HEK293T (cell line): ENCODE measurements at regions not wholly inside any gene's neighbourhood (a gene's known extent, or its start where the extent isn't known, plus 50 kb on each side); places are given as distances from the start of the nearest gene placed in this dataset.

ENCODE experiments used
- CTCF ChIA-PET: fragments of 350-600 bp; formaldehyde crosslinking; extraction: SDS; loops from one replicate; lab custom pipeline; 2021; ENCODE audit warnings: antibody characterized with exemption, inconsistent platforms; lab: Yijun Ruan, JAX
- POLR2A ChIA-PET: fragments of 350-600 bp; formaldehyde crosslinking; extraction: SDS; loops from one replicate; lab custom pipeline; 2020; ENCODE audit warnings: antibody characterized with exemption, inconsistent platforms; lab: Yijun Ruan, JAX
- DNase-seq: peaks from one replicate; pipeline ENCODE4 v3.0.0; 2012; ENCODE audit warnings: mixed read lengths; ENCODE audit errors: extremely low spot score
- ARNT ChIP-seq: fragments of 450-650 bp; IDR thresholded peaks from 2 replicates; pipeline ENCODE4 v1.6.1; 2017; ENCODE audit warnings: mild to moderate bottlenecking
- BHLHE40 ChIP-seq: fragments of 450-650 bp; IDR thresholded peaks from 2 replicates; pipeline ENCODE4 v1.6.1; 2016; ENCODE audit warnings: mild to moderate bottlenecking, moderate library complexity, borderline replicate concordance
- CTBP1 ChIP-seq: fragments of 450-650 bp; IDR thresholded peaks from 2 replicates; pipeline ENCODE4 v1.6.1; 2016; ENCODE audit warnings: borderline replicate concordance
- ELF4 ChIP-seq: fragments of 450-650 bp; IDR thresholded peaks from 2 replicates; pipeline ENCODE4 v1.6.1; 2017; ENCODE audit warnings: antibody characterized with exemption
- FOXA1 ChIP-seq: fragments of 450-650 bp; IDR thresholded peaks from 2 replicates; pipeline ENCODE4 v1.6.1; 2016; ENCODE audit warnings: mild to moderate bottlenecking
- FOXK2 ChIP-seq: fragments of 450-650 bp; IDR thresholded peaks from 2 replicates; pipeline ENCODE4 v1.6.1; 2016; ENCODE audit warnings: mild to moderate bottlenecking
- FOXM1 ChIP-seq: fragments of 450-650 bp; IDR thresholded peaks from 2 replicates; pipeline ENCODE4 v1.6.1; 2017; ENCODE audit warnings: mild to moderate bottlenecking, borderline replicate concordance
- HDGF ChIP-seq: fragments of 450-650 bp; IDR thresholded peaks from 2 replicates; pipeline ENCODE4 v1.6.1; 2017; ENCODE audit warnings: antibody characterized with exemption, borderline replicate concordance
- L3MBTL2 ChIP-seq: fragments of 450-650 bp; conservative IDR thresholded peaks from 2 replicates; pipeline ENCODE4 v1.6.1; 2016; ENCODE audit warnings: mild to moderate bottlenecking
- LEF1 ChIP-seq: fragments of 450-650 bp; IDR thresholded peaks from 2 replicates; pipeline ENCODE4 v1.6.1; 2017; ENCODE audit warnings: mild to moderate bottlenecking, borderline replicate concordance
- NFRKB ChIP-seq: fragments of 450-650 bp; IDR thresholded peaks from 2 replicates; pipeline ENCODE4 v1.6.1; 2016; ENCODE audit warnings: mild to moderate bottlenecking, moderate library complexity
- SP1 ChIP-seq: fragments of 450-650 bp; IDR thresholded peaks from 2 replicates; pipeline ENCODE4 v1.6.1; 2017
- SUZ12 ChIP-seq: fragments of 450-650 bp; IDR thresholded peaks from 2 replicates; pipeline ENCODE4 v1.6.1; 2016; ENCODE audit warnings: mild to moderate bottlenecking
- TARDBP ChIP-seq: fragments of 450-650 bp; IDR thresholded peaks from 2 replicates; pipeline ENCODE4 v1.6.1; 2016
- ZNF384 ChIP-seq: fragments of 450-650 bp; IDR thresholded peaks from 2 replicates; pipeline ENCODE4 v1.6.1; 2016
- TF ChIP-seq, protein P1 (sequence below): fragments of 450-650 bp; IDR thresholded peaks from 2 replicates; pipeline ENCODE4 v1.6.1; 2016

DNA sequence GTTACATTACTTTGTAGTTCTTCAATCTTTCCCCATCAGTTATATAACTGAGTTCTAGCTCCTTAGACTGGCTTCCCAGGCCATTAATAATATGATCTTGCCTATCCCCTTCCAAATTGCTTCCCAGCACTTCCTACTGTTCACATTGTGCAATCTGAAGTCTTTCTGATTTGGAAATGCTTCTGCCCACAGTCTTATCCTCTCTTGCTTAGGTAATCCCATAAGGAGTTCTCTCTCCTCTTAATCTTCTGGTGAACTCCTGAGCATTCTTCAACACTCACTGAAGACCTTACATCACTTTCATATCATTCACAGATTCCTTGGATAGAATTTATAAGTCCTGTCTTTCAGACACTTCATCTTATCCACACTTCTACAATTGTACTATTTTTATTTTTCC is 132.7 kb upstream of the TTC29 start:
- ChIA-PET POLR2A (no interaction called here), CTCF (no interaction called here)
- no peak for DNase-seq
- TF ChIP-seq BHLHE40: no peak
- no peak for TF ChIP-seq SP1
- TF ChIP-seq ELF4: no peak
- TF ChIP-seq CTBP1: no peak

DNA sequence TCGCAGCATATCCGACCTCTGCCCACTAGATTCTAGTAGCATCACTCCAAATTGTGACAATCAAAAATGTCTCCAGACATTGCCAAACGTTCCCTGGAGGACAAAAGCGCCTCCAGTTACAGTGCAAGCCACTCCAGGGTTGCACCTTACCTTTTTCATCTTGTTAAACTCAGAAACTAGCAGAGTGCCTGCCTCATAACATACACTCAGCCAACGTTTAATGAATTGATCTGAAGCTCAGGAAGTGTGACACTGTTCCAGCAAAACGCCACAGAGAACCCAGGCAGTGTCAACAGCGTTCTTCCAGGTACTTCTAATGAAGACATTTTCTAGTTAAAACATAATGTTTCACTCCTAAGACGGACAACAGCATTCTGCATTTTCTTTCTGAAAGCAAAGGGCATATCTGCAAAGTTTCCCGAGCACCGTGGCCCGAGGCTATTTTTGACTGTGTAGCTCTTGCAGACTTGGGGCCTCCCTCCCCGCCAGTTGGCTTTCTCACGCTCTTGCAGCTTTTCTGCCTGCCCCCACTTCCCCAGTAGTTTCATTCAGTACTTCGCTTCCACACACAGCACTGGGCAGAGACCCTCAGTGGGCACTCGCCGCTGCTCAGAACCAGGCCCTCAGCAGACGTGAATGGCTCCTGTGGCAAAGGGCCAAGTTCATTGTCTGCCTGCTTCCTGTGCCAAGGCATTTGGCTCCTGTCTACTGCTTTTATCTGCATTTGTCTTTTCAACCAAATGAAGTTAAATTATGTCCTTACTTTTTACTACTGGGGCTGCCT is 133.4 kb upstream of the TTC29 start:
- DNase-seq: no peak
- ChIA-PET CTCF (interaction anchor here (1.9 kb wide), 1 partner anchor 18 kb away, joined by 8 read pairs; no protein-coding TSS in a partner anchor), POLR2A (no interaction called here)
- TF ChIP-seq LEF1 (no peak), SP1 (no peak), ZNF384 (no peak), FOXA1 (no peak), TARDBP (no peak), NFRKB (no peak), SUZ12 (no peak), ARNT (no peak), CTBP1 (no peak), FOXK2 (no peak)

- CTCF ChIA-PET: no interaction called here
Observed at GRCh38 chr4:147084861-147085260, 139.2 kb upstream of the TTC29 start.

DNA sequence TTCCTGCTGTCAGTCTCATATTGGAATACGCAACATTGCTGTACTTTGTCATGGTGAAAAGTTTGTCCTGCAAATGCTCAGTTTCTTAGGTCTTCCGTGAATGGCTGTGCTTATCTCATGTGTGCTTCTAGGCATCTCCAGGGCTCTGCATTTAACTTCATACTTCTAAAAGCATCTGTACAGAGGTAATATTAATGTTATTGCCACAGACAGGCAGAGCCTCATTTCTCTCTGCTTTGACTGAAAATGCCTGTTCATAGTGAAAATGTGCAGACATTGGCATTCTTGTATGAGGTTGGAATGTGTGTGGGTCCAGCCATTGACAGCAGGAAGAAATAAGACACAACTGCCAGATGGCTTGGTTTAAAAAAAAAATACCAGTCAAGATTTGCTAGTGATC is 140.1 kb upstream of the TTC29 start:
- DNase-seq: no peak
- ChIA-PET CTCF (no interaction called here), POLR2A (no interaction called here)
- TF ChIP-seq ZNF384 (no peak), BHLHE40 (no peak), TARDBP (no peak), NFRKB (no peak), CTBP1 (no peak), SP1 (no peak)

More at GRCh38 chr4:147084861-147085260, 139.2 kb upstream of the TTC29 start:
- TF ChIP-seq NFRKB (no peak), ZNF384 (no peak), SUZ12 (no peak), SP1 (no peak), ELF4 (no peak), BHLHE40 (no peak), FOXM1 (no peak), ARNT (no peak), TARDBP (no peak), FOXK2 (no peak), L3MBTL2 (no peak), FOXA1 (no peak), CTBP1 (no peak), HDGF (no peak)
- TF ChIP-seq, protein P1, sequence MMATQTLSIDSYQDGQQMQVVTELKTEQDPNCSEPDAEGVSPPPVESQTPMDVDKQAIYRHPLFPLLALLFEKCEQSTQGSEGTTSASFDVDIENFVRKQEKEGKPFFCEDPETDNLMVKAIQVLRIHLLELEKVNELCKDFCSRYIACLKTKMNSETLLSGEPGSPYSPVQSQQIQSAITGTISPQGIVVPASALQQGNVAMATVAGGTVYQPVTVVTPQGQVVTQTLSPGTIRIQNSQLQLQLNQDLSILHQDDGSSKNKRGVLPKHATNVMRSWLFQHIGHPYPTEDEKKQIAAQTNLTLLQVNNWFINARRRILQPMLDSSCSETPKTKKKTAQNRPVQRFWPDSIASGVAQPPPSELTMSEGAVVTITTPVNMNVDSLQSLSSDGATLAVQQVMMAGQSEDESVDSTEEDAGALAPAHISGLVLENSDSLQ: no peak
- DNase-seq: no peak
- POLR2A ChIA-PET: no interaction called here

DNA sequence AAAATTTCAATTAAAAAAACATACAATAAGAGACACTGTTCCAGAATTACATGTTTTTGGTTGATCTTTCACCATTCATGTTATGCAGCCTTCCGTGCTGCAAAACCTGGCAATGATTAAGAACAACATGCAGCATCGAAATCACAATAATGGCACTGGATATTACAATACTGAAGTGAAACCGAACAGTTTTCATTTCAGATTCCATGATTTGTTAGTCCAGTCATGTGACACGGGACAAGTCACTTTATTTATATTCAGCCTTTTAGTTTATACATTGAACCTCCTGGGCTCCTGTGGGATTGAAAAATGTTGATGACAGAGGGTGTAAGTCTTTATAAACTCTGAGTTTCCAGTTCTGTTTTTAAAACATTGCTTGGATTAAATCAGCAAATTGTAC is 142.5 kb upstream of the TTC29 start:
- ChIA-PET CTCF (no interaction called here), POLR2A (no interaction called here)
- no peak for DNase-seq
- TF ChIP-seq FOXA1 (no peak), ZNF384 (no peak), TARDBP (no peak), HDGF (no peak), ARNT (no peak), SP1 (no peak), SUZ12 (no peak), L3MBTL2 (no peak), LEF1 (no peak), BHLHE40 (no peak), NFRKB (no peak), CTBP1 (no peak), ELF4 (no peak), FOXM1 (no peak), FOXK2 (no peak)
- TF ChIP-seq, protein P1: no peak

GRCh38 chr4:147090486-147090885 is 144.8 kb upstream of the TTC29 start:
- TF ChIP-seq CTBP1 (no peak), NFRKB (no peak), ZNF384 (no peak), HDGF (no peak), ELF4 (no peak), SP1 (no peak), FOXK2 (no peak), TARDBP (no peak), LEF1 (no peak), L3MBTL2 (no peak), BHLHE40 (no peak)
- no peak for DNase-seq
- ChIA-PET POLR2A (no interaction called here), CTCF (interaction anchor here (0.8 to 1.9 kb wide), 2 partner anchors 71 to 758 kb away, joined by 3 to 6 read pairs; no protein-coding TSS in a partner anchor)
